ENCODE measurements at regions not wholly inside any gene's neighbourhood (a gene's known extent, or its start where the extent isn't known, plus 50 kb on each side); places are given as distances from the start of the nearest gene placed in this dataset.

- no peaks in the 10 kb centered on the region for H3K4me1 ChIP-seq (ENCODE audit: insufficient read depth, low read length, severe bottlenecking)
- TF ChIP-seq, protein P1, sequence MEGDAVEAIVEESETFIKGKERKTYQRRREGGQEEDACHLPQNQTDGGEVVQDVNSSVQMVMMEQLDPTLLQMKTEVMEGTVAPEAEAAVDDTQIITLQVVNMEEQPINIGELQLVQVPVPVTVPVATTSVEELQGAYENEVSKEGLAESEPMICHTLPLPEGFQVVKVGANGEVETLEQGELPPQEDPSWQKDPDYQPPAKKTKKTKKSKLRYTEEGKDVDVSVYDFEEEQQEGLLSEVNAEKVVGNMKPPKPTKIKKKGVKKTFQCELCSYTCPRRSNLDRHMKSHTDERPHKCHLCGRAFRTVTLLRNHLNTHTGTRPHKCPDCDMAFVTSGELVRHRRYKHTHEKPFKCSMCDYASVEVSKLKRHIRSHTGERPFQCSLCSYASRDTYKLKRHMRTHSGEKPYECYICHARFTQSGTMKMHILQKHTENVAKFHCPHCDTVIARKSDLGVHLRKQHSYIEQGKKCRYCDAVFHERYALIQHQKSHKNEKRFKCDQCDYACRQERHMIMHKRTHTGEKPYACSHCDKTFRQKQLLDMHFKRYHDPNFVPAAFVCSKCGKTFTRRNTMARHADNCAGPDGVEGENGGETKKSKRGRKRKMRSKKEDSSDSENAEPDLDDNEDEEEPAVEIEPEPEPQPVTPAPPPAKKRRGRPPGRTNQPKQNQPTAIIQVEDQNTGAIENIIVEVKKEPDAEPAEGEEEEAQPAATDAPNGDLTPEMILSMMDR (IDR thresholded peaks at IDR 0.05; ENCODE audit: low read length): no peak
- TF ChIP-seq EZH2 (IDR thresholded peaks at IDR 0.05; ENCODE audit: borderline replicate concordance, low read length): no peak
- no peaks in the 10 kb centered on the region for H3K36me3 ChIP-seq (ENCODE audit: insufficient read depth, low read length)
- no peak overlapping the region for H3K4me3 ChIP-seq (ENCODE audit: low read depth, low read length, poor library complexity, severe bottlenecking)
- no peaks in the 10 kb centered on the region for H3K9me3 ChIP-seq (ENCODE audit: low read length)
- H4K20me1 ChIP-seq (ENCODE audit: insufficient read depth, low read length): no peaks in the 10 kb centered on the region
- H3K4me2 ChIP-seq (ENCODE audit: low read length): no peak overlapping the region
- no peaks in the 10 kb centered on the region for H3K79me2 ChIP-seq (ENCODE audit: insufficient read depth, low read length)
- H3K9me2 ChIP-seq (ENCODE audit: low read depth, low read length): no peaks in the 10 kb centered on the region
- H3K27me3 ChIP-seq (ENCODE audit: insufficient read depth, low read length): no peaks in the 10 kb centered on the region
- H3F3A ChIP-seq (ENCODE audit: insufficient read depth, low read length): no peaks in the 10 kb centered on the region
- no peak overlapping the region for H3K9ac ChIP-seq (ENCODE audit: low read length)
- H3K27ac ChIP-seq (ENCODE audit: low read depth, low read length, poor library complexity, severe bottlenecking): no peak overlapping the region
- no peak overlapping the region for H2AFZ ChIP-seq (ENCODE audit: low read length)
Measured at GRCh38 chr2:139992711-139993345, 1212.6 kb upstream of the NXPH2 start.

DNA sequence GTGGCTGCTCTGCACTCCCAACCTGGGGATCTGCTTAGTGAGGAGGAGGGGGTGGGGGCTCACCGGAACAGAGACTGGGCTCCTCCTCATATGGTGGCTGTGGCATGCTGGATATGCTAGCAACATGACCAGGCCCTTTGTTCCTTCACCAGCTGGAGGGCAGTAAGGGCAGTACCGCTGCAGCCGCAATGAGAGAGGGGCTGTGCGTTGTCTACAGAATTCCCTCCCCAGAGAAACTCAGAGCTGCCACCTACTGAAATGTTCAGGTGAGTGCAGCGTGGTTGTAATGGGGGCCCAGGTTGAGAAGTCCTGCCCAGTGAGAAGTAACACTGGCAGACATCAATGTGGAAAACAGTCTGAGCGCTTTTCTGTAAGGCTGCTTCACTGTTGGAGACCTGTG lies 1211.9 kb upstream of the NXPH2 start:
- Histone ChIP-seq H3K79me2 (ENCODE audit: insufficient read depth, low read length) (no peaks in the 10 kb centered on the region), H3K27me3 (ENCODE audit: insufficient read depth, low read length) (no peaks in the 10 kb centered on the region), H3K9me3 (ENCODE audit: low read length) (no peaks in the 10 kb centered on the region), H3F3A (ENCODE audit: insufficient read depth, low read length) (no peaks in the 10 kb centered on the region), H3K27ac (ENCODE audit: low read depth, low read length, poor library complexity, severe bottlenecking) (no peak overlapping the region), H3K4me2 (ENCODE audit: low read length) (no peak overlapping the region), H3K4me1 (ENCODE audit: insufficient read depth, low read length, severe bottlenecking) (no peaks in the 10 kb centered on the region), H4K20me1 (ENCODE audit: insufficient read depth, low read length) (no peaks in the 10 kb centered on the region), H3K36me3 (ENCODE audit: insufficient read depth, low read length) (no peaks in the 10 kb centered on the region), H3K9me2 (ENCODE audit: low read depth, low read length) (no peaks in the 10 kb centered on the region), H3K9ac (ENCODE audit: low read length) (no peak overlapping the region), H2AFZ (ENCODE audit: low read length) (no peak overlapping the region), H3K4me3 (ENCODE audit: low read depth, low read length, poor library complexity, severe bottlenecking) (no peak overlapping the region)
- no peak for TF ChIP-seq EZH2 (IDR thresholded peaks at IDR 0.05; ENCODE audit: borderline replicate concordance, low read length)
- TF ChIP-seq, protein P1 (IDR thresholded peaks at IDR 0.05; ENCODE audit: low read length): peak; percentile 23; the same call in 1 of the 2 replicates

DNA sequence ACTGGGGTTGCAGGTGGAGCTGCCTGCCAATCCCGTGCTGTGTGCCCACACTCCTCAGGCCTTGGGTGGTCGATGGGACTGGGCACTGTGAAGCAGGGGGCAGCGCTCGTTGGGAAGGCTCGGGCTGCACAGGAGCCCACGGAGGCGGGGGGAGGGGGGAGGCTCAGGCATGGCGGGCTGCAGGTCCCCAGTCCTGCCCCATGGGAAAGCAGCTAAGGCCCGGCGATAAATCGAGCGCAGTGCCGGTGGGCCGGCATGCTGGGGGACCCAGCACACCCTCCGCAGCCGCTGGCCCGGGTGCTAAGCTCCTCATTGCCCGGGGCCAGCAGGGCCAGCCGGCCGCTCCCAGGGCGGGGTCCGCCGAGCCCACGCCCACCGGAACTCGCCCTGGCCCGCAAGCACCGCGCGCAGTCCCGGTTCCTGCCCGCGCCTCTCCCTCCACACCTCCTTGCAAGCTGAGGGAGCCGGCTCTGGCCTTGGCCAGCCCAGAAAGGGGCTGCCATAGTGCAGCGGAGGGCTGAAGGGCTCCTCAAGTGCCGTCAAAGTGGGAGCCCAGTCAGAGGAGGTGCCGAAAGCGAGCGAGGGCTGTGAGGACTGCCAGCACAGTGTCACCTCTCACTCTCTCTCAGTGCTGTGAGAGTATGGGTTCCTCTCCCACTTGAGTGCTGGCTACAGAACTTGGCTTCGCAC lies 1210.6 kb upstream of the NXPH2 start:
- TF ChIP-seq EZH2 (IDR thresholded peaks at IDR 0.05; ENCODE audit: borderline replicate concordance, low read length): no peak
- TF ChIP-seq, protein P1 (IDR thresholded peaks at IDR 0.05; ENCODE audit: low read length): no peak
- H3K4me3 ChIP-seq (ENCODE audit: low read depth, low read length, poor library complexity, severe bottlenecking): no peak overlapping the region
- no peaks in the 10 kb centered on the region for H3K9me2 ChIP-seq (ENCODE audit: low read depth, low read length)
- H3K4me1 ChIP-seq (ENCODE audit: insufficient read depth, low read length, severe bottlenecking): no peaks in the 10 kb centered on the region
- no peak overlapping the region for H3K4me2 ChIP-seq (ENCODE audit: low read length)
- no peak overlapping the region for H3K27ac ChIP-seq (ENCODE audit: low read depth, low read length, poor library complexity, severe bottlenecking)
- H3K36me3 ChIP-seq (ENCODE audit: insufficient read depth, low read length): no peaks in the 10 kb centered on the region
- no peaks in the 10 kb centered on the region for H3K79me2 ChIP-seq (ENCODE audit: insufficient read depth, low read length)
- H3F3A ChIP-seq (ENCODE audit: insufficient read depth, low read length): no peaks in the 10 kb centered on the region
- H3K9me3 ChIP-seq (ENCODE audit: low read length): no peaks in the 10 kb centered on the region
- H2AFZ ChIP-seq (ENCODE audit: low read length): no peak overlapping the region
- H3K9ac ChIP-seq (ENCODE audit: low read length): no peak overlapping the region
- H4K20me1 ChIP-seq (ENCODE audit: insufficient read depth, low read length): no peaks in the 10 kb centered on the region
- H3K27me3 ChIP-seq (ENCODE audit: insufficient read depth, low read length): no peaks in the 10 kb centered on the region

All from OCI-LY1 (cell line).